ENCODE measurements at regions not wholly inside any gene's neighbourhood (a gene's known extent, or its start where the extent isn't known, plus 50 kb on each side); places are given as distances from the start of the nearest gene placed in this dataset.
"Not testable (repeated sequence)": the region's sequence is repeated elsewhere in the genome, so short reads cannot be mapped to it uniquely, and the experiment has no call there.

DNA sequence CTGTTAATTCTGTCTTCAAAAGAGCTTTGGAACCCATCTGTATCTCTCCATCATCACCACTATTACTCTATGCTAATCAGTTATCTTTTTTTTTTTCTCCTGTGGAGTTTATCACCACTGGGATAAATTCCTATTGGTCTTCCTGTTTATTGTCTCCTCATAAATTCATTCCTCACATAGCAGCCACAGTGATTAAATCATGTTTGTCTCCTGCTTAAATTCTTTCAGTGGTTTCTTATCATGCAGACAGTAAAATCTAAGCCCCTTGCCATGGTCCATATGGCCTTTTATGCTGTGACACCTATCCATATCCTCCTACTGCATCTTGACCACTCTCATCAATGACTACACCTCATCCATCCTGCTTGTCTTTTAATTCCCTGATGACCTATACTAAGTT, 239.8 kb upstream of the ZEB2 start:
- H3K9me3 ChIP-seq (ENCODE audit: control extremely low read depth in 1 of 3, control insufficient read depth in 2 of 3, insufficient read depth in 1 of 3, low read length in 2 of 3), result no peaks in the 10 kb centered on the region
- no peaks in the 10 kb centered on the region for H3K4me1 ChIP-seq (ENCODE audit: control insufficient read depth in 2 of 2, insufficient read depth in 2 of 2, low read length in 2 of 2)
- Mint-ChIP-seq H3K4me1 (peaks cover 4% of the 10 kb centered on the region), H3K27ac (no peak overlapping the region), H3K4me3 (no peak overlapping the region), H3K27me3 (no peaks in the 10 kb centered on the region), H3K9me3 (ENCODE audit: insufficient read depth) (no peaks in the 10 kb centered on the region)
- H2AFZ ChIP-seq (ENCODE audit: insufficient read depth, low read depth, low read length, poor library complexity, severe bottlenecking), result no peak overlapping the region
- no peak overlapping the region for H3K27ac ChIP-seq (ENCODE audit: low read length in 2 of 2)
- intact Hi-C loops (cut with micrococcal nuclease), result no loop called here
- H3K36me3 ChIP-seq (replicated peaks in 1 of 2; ENCODE audit: control extremely low read depth in 1 of 2, control insufficient read depth in 1 of 2, extremely low read depth in 1 of 2, insufficient read depth in 2 of 2, low read length in 1 of 2), result no peaks in the 10 kb centered on the region
- no peak for DNase-seq
- no peak for TF ChIP-seq EZH2 (IDR thresholded peaks at IDR 0.05; ENCODE audit: borderline replicate concordance, insufficient read depth, low read depth, low read length, poor library complexity, severe bottlenecking)
- TF ChIP-seq, protein P1, sequence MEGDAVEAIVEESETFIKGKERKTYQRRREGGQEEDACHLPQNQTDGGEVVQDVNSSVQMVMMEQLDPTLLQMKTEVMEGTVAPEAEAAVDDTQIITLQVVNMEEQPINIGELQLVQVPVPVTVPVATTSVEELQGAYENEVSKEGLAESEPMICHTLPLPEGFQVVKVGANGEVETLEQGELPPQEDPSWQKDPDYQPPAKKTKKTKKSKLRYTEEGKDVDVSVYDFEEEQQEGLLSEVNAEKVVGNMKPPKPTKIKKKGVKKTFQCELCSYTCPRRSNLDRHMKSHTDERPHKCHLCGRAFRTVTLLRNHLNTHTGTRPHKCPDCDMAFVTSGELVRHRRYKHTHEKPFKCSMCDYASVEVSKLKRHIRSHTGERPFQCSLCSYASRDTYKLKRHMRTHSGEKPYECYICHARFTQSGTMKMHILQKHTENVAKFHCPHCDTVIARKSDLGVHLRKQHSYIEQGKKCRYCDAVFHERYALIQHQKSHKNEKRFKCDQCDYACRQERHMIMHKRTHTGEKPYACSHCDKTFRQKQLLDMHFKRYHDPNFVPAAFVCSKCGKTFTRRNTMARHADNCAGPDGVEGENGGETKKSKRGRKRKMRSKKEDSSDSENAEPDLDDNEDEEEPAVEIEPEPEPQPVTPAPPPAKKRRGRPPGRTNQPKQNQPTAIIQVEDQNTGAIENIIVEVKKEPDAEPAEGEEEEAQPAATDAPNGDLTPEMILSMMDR (IDR thresholded peaks at IDR 0.05), result no peak
- no peak overlapping the region for H3K9ac ChIP-seq (ENCODE audit: low read length)
- H4K20me1 ChIP-seq (ENCODE audit: control insufficient read depth, insufficient read depth, low read length, poor library complexity, severe bottlenecking), result no peaks in the 10 kb centered on the region
- no peak for ATAC-seq (ENCODE audit: low read depth)
- ChIA-PET CTCF (no interaction called here), POLR2A (no interaction called here)
- H3K4me3 ChIP-seq (ENCODE audit: control extremely low read depth in 1 of 5, extremely low read depth in 1 of 5, insufficient read depth in 1 of 5, low read depth in 2 of 5, low read length in 4 of 5), result no peak overlapping the region
- no peaks in the 10 kb centered on the region for H3K27me3 ChIP-seq (replicated peaks in 1 of 4; ENCODE audit: control extremely low read depth in 1 of 4, control insufficient read depth in 3 of 4, insufficient read depth in 4 of 4, low read length in 3 of 4)
- H3K79me2 ChIP-seq (ENCODE audit: control insufficient read depth, insufficient read depth, low read length), result no peaks in the 10 kb centered on the region
- no peak overlapping the region for H3K4me2 ChIP-seq (replicated peaks; ENCODE audit: low read depth, low read length, poor library complexity, severe bottlenecking)

GRCh38 chr2:144758196-144758595, 238.3 kb upstream of the ZEB2 start:
- POLR2A ChIA-PET, H3K4me1 Mint-ChIP-seq, CTCF ChIA-PET: not testable (repeated sequence)

More at GRCh38 chr2:144758196-144758595, 238.3 kb upstream of the ZEB2 start:
- H4K20me1 ChIP-seq (ENCODE audit: control insufficient read depth, insufficient read depth, low read length, poor library complexity, severe bottlenecking); ATAC-seq (ENCODE audit: low read depth); H3K4me2 ChIP-seq (replicated peaks; ENCODE audit: low read depth, low read length, poor library complexity, severe bottlenecking); H3K9me3 Mint-ChIP-seq (ENCODE audit: insufficient read depth); H3K27ac Mint-ChIP-seq; H3K36me3 ChIP-seq (replicated peaks in 1 of 2; ENCODE audit: control extremely low read depth in 1 of 2, control insufficient read depth in 1 of 2, extremely low read depth in 1 of 2, insufficient read depth in 2 of 2, low read length in 1 of 2); H3K27me3 ChIP-seq (replicated peaks in 1 of 4; ENCODE audit: control extremely low read depth in 1 of 4, control insufficient read depth in 3 of 4, insufficient read depth in 4 of 4, low read length in 3 of 4); DNase-seq; H3K9ac ChIP-seq (ENCODE audit: low read length); H3K9me3 ChIP-seq (ENCODE audit: control extremely low read depth in 1 of 3, control insufficient read depth in 2 of 3, insufficient read depth in 1 of 3, low read length in 2 of 3); H3K4me3 Mint-ChIP-seq; H2AFZ ChIP-seq (ENCODE audit: insufficient read depth, low read depth, low read length, poor library complexity, severe bottlenecking); H3K27ac ChIP-seq (ENCODE audit: low read length in 2 of 2); intact Hi-C loops (cut with micrococcal nuclease); H3K4me1 ChIP-seq (ENCODE audit: control insufficient read depth in 2 of 2, insufficient read depth in 2 of 2, low read length in 2 of 2); H3K79me2 ChIP-seq (ENCODE audit: control insufficient read depth, insufficient read depth, low read length); H3K27me3 Mint-ChIP-seq; H3K4me3 ChIP-seq (ENCODE audit: control extremely low read depth in 1 of 5, extremely low read depth in 1 of 5, insufficient read depth in 1 of 5, low read depth in 2 of 5, low read length in 4 of 5): not testable (repeated sequence)
